Stomach (tissue), 8 donors: ENCODE measurements at regions not wholly inside any gene's neighbourhood (a gene's known extent, or its start where the extent isn't known, plus 50 kb on each side); places are given as distances from the start of the nearest gene placed in this dataset.
A peak's percentile ranks its signal among the peaks of the same experiment; 100 is the strongest.

ENCODE experiments used
- DNase-seq, 2 donors: peaks; one replicate each; pipeline versions ENCODE4 v3.0.0 to v3.0.0-alpha.2; 2013 to 2019
- H3K27ac ChIP-seq, 5 donors: fragments of 200-600 bp in 4 of 5; sonication (generic) in 4 of 5; one replicate each; pipeline ENCODE4 v1.5.1; 2013 to 2019; ENCODE audit warnings: mild to moderate bottlenecking in 1 of 5, moderate library complexity in 1 of 5
- H3K27me3 ChIP-seq, 3 donors: fragments of 200-600 bp; sonication (generic); one replicate each; pipeline ENCODE4 v1.5.1; 2017 to 2019; ENCODE audit warnings: mixed run types in 1 of 3
- H3K36me3 ChIP-seq, 4 donors: fragments of 200-600 bp; sonication (generic); 1 replicate in 3 of 4; 2 replicates in 1 of 4; pipeline ENCODE4 v1.5.1; 2016 to 2019
- H3K4me1 ChIP-seq, 4 donors: fragments of 200-600 bp; sonication (generic); one replicate each; pipeline ENCODE4 v1.5.1; 2016 to 2019
- H3K4me3 ChIP-seq, 4 donors: fragments of 200-600 bp; sonication (generic) in 3 of 4; one replicate each; pipeline ENCODE4 v1.5.1; 2016 to 2019; ENCODE audit warnings: mild to moderate bottlenecking in 1 of 4
- H3K9me3 ChIP-seq, 4 donors: fragments of 200-600 bp; sonication (generic); one replicate each; pipeline ENCODE4 v1.5.1; 2016 to 2019
- CTCF ChIP-seq, 7 experiments: fragments of 450-650 bp in 4 of 7; fragments of 200-600 bp in 3 of 7; sonication (generic) in 3 of 7; IDR thresholded peaks; one replicate each; pipeline ENCODE4 v1.5.1; 2016 to 2019; ENCODE audit warnings: antibody characterized with exemption in 7 of 7, control low read depth in 2 of 7, mild to moderate bottlenecking in 1 of 7
- EP300 ChIP-seq: sonication (generic); formaldehyde crosslinking; IDR thresholded peaks from one replicate; pipeline ENCODE4 v1.6.1; 2017; ENCODE audit warnings: antibody characterized with exemption
- POLR2A ChIP-seq, 4 donors: fragments of 450-650 bp; IDR thresholded peaks; one replicate each; pipeline ENCODE4 v1.6.1; 2016; ENCODE audit warnings: antibody characterized with exemption in 4 of 4, control low read depth in 2 of 4, mild to moderate bottlenecking in 1 of 4, moderate library complexity in 1 of 4
- POLR2AphosphoS5 ChIP-seq, 3 donors: sonication (generic); formaldehyde crosslinking; IDR thresholded peaks; one replicate each; pipeline ENCODE4 v1.6.1; 2016; ENCODE audit warnings: antibody characterized with exemption in 3 of 3
- WGBS, 5 donors: extraction: QIAGEN DNeasy Blood & Tissue Kit in 3 of 5; methylation state at CpG; one replicate each; pipeline versions ENCODE4 v1.1.5 to v1.1.7; 2013 to 2018; 5-methylcytosine and 5-hydroxymethylcytosine counted together
- intact Hi-C: fragments of 100-400 bp; cut with DNase I; formaldehyde crosslinking; loops from one replicate; pipeline ENCODE4 v1.15.1; 2023; ENCODE audit warnings: low total_unique reads
- donor health status: healthy with polysubstance abuse.
- donor health status: Bipolar disorder and iron deficiency.
- donor health status: healthy.

GRCh38 chr22:44394246-44395117, 81.7 kb upstream of the SHISAL1 start:
- Histone ChIP-seq H3K27ac (no peak overlapping the region), H3K36me3 (no peaks in the 10 kb centered on the region), H3K27me3 (peaks cover 0 to 24% (median 0%) of the 10 kb centered on the region in 3 donors), H3K4me3 (no peak overlapping the region), H3K4me1 (peaks cover 0 to 6% (median 0%) of the 10 kb centered on the region in 4 donors), H3K9me3 (no peaks in the 10 kb centered on the region)
- TF ChIP-seq EP300 (no peak), POLR2AphosphoS5 (IDR thresholded peaks at IDR 0.05) (no peak)
- DNase-seq: no peak
- 85 to 95% (median 90%) methylated on average over 22 of the region's 22 CpGs for WGBS, 5 donors
- intact Hi-C loops: no loop called here

- intact Hi-C loops: no loop called here
- Histone ChIP-seq H3K27ac (no peak overlapping the region), H3K27me3 (peaks cover 0 to 28% (median 0%) of the 10 kb centered on the region in 3 donors), H3K4me1 (peaks cover 0 to 6% (median 0%) of the 10 kb centered on the region in 4 donors), H3K9me3 (no peaks in the 10 kb centered on the region), H3K4me3 (no peak overlapping the region), H3K36me3 (no peaks in the 10 kb centered on the region)
- no peak for DNase-seq
- TF ChIP-seq CTCF (IDR thresholded peaks at IDR 0.05) (no peak), EP300 (no peak), POLR2A (IDR thresholded peaks at IDR 0.05) (no peak), POLR2AphosphoS5 (IDR thresholded peaks at IDR 0.05) (no peak)
- 77 to 92% (median 83%) methylated on average over 8 of the region's 8 CpGs for WGBS, 5 donors
Measured at GRCh38 chr22:44393066-44393465, 80.3 kb upstream of the SHISAL1 start.

DNA sequence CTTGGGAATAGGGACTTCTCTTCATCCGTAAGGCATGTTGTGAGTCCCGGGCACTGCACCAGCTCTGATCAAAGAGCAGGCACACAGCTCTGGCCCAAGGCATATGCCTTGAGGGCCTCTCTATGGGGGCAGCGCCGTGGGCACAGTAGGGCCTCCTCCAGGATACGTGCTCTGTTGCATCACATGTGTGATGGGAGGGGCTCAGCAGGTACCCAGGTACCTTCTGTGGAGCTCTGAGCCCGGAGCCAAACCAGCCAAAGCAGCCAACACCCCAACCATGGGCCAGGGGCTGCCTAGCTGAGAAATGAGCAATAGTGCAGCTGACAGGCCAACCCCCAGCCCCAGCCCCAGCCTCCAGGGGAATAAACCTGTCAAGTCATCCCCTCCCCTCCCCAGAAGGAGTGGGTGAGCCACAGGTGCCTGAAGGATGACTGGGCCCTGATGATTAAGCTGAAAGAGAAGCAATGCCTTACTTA, 79.7 kb upstream of the SHISAL1 start:
- intact Hi-C loops: no loop called here
- peaks cover 0 to 33% (median 0%) of the 10 kb centered on the region in 3 donors for H3K27me3 ChIP-seq
- no peaks in the 10 kb centered on the region for H3K9me3 ChIP-seq
- TF ChIP-seq POLR2A (IDR thresholded peaks at IDR 0.05) (no peak), CTCF (IDR thresholded peaks at IDR 0.05) (no peak), POLR2AphosphoS5 (IDR thresholded peaks at IDR 0.05) (no peak), EP300 (no peak)
- no peak overlapping the region for H3K27ac ChIP-seq
- H3K36me3 ChIP-seq: no peaks in the 10 kb centered on the region
- H3K4me3 ChIP-seq: no peak overlapping the region
- DNase-seq: no peak
- WGBS, 5 donors: 76 to 94% (median 80%) methylated on average over 6 of the region's 6 CpGs
- H3K4me1 ChIP-seq: peaks cover 0 to 6% (median 0%) of the 10 kb centered on the region in 4 donors

DNA sequence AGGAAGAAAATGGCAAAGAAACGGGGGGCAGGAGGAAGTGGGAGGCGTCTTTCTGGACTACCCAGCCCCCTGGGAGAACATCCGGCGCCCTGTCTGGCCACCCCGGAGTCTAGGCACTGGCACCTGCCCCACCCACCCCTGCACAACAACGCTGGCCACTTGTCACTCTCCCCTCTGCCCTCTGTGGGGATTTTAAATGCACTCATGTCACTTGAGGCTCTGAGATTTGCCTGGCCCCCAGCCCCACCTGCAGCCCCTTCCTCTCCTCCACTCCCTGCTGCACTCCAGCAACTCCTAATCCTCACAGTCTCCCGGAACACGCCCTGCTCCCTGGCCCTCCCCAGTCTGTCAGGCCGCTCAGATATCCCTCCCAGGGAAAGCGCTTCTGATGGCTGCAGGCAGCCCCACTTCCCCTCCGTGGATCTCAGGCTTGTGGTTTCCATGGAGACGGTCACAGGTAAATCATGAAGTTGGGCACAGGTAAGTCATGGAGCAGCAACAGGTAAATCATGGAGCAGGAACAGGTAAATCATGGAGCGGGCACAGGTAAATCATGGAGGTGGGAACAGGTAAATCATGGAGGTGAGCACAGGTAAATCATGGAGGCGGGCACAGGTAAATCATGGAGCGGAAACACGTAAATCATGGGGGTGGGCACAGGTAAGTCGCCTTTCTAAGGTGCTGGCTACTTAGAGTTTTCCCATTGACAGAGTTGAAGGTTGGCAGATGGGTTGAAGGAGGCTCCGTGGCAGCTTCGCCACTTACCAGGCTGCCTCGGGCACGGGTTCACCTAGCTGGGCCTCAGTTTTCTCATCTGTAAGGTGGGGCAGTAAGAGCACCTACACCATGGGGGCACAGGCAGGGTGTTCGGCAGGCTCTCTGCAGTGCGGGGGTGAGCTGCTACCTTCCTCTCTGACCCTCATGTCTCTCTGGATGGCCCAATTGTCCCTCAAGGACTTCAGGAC, 79.0 kb upstream of the SHISAL1 start:
- H3K4me3 ChIP-seq: no peak overlapping the region
- no peaks in the 10 kb centered on the region for H3K36me3 ChIP-seq
- peaks cover 0 to 40% (median 0%) of the 10 kb centered on the region in 3 donors for H3K27me3 ChIP-seq
- intact Hi-C loops: no loop called here
- H3K9me3 ChIP-seq: no peaks in the 10 kb centered on the region
- WGBS, 5 donors: 60 to 67% (median 64%) methylated on average over 22 to 23 of the region's 23 CpGs
- H3K27ac ChIP-seq: no peak overlapping the region
- no peak for TF ChIP-seq POLR2A (IDR thresholded peaks at IDR 0.05)
- no peak for TF ChIP-seq POLR2AphosphoS5 (IDR thresholded peaks at IDR 0.05)
- TF ChIP-seq CTCF (IDR thresholded peaks at IDR 0.05): no peak
- no peak for TF ChIP-seq EP300
- DNase-seq: peak in 1 of 2 donors; percentile 57
- H3K4me1 ChIP-seq: peaks cover 0 to 6% (median 0%) of the 10 kb centered on the region in 4 donors
